ENCODE measurements at regions not wholly inside any gene's neighbourhood (a gene's known extent, or its start where the extent isn't known, plus 50 kb on each side); places are given as distances from the start of the nearest gene placed in this dataset.

DNA sequence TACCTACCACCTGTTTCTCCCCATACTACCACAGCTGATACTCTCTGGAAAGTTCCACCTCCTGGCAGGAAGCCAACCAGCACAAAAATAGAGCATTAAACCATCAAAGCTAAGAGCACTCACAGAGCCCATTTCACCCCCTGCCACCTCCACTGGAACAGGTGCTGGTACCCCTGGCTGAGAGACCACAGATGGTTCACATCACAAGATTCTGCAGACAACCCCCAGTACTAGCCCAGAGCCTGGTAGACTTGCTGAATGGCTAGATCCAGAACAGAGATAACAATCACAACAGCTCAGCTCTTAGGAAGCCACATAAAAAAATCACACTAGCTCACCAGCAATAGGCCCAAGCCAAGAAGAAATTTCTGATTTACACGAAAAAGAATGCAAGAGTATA is 855.2 kb downstream of the FSCB start:
- TF ChIP-seq POLR2A (IDR thresholded peaks at IDR 0.05; ENCODE audit: low read depth, low read length) = no peak
- no peak for TF ChIP-seq EZH2 (IDR thresholded peaks at IDR 0.05; ENCODE audit: borderline replicate concordance, low read depth, low read length, severe bottlenecking)
- TF ChIP-seq MYC (IDR thresholded peaks at IDR 0.05; ENCODE audit: low read depth, low read length) = no peak
- no peak for TF ChIP-seq JUN (IDR thresholded peaks at IDR 0.05; ENCODE audit: borderline replicate concordance, insufficient read depth, insufficient read length, low read depth)
- TF ChIP-seq FOS (IDR thresholded peaks at IDR 0.05; ENCODE audit: borderline replicate concordance, insufficient read depth, low read length) = no peak
- TF ChIP-seq, protein P1, sequence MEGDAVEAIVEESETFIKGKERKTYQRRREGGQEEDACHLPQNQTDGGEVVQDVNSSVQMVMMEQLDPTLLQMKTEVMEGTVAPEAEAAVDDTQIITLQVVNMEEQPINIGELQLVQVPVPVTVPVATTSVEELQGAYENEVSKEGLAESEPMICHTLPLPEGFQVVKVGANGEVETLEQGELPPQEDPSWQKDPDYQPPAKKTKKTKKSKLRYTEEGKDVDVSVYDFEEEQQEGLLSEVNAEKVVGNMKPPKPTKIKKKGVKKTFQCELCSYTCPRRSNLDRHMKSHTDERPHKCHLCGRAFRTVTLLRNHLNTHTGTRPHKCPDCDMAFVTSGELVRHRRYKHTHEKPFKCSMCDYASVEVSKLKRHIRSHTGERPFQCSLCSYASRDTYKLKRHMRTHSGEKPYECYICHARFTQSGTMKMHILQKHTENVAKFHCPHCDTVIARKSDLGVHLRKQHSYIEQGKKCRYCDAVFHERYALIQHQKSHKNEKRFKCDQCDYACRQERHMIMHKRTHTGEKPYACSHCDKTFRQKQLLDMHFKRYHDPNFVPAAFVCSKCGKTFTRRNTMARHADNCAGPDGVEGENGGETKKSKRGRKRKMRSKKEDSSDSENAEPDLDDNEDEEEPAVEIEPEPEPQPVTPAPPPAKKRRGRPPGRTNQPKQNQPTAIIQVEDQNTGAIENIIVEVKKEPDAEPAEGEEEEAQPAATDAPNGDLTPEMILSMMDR (IDR thresholded peaks at IDR 0.05; ENCODE audit: extremely low read depth in 1 of 2, insufficient read depth in 1 of 2, low read depth in 1 of 2, low read length in 2 of 2) = no peak
- TF ChIP-seq, protein P2, sequence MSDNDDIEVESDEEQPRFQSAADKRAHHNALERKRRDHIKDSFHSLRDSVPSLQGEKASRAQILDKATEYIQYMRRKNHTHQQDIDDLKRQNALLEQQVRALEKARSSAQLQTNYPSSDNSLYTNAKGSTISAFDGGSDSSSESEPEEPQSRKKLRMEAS (IDR thresholded peaks at IDR 0.05; ENCODE audit: insufficient read depth, insufficient read length) = no peak

All from endothelial cell of umbilical vein (primary cell).